ENCODE measurements at regions not wholly inside any gene's neighbourhood (a gene's known extent, or its start where the extent isn't known, plus 50 kb on each side); places are given as distances from the start of the nearest gene placed in this dataset.

DNA sequence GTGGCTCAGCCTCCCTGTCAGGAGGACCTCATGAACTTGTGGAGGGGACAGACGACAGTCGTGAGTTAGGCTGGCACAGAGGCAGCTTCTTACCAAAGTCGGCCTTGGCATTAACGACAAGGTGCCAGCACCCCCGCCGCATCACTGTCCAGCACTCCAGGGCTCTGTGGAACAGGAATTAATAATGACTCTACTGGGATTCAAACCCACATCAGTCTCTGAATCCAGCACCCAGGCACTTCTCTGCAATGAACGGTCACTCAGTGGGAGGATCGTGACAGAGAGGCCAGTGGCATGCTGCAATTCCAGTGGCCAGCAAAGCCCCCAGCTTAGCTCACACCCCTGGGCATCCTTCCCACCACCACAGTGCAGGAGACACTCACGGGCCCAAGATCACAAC, 263.3 kb upstream of the ADAMTS16 start:
- Histone ChIP-seq H3K4me3 (no peak overlapping the region), H3K27ac (no peak overlapping the region), H3K4me2 (no peak overlapping the region), H3K4me1 (no peaks in the 10 kb centered on the region), H3K9me3 (no peaks in the 10 kb centered on the region)
- ATAC-seq, result no peak
- WGBS (ENCODE audit: missing lambda C conversion rate), result 52% methylated on average over 5 of the region's 9 CpGs
- no peak for DNase-seq (ENCODE audit: low read depth in 1 of 2, low spot score in 1 of 2)
- POLR2A ChIA-PET, result no interaction called here
- CTCF ChIA-PET, result interaction anchor here (1.1 to 10.3 kb wide), 5 partner anchors 10 to 543 kb away, joined by 3 to 234 read pairs (median 5); partner anchors contain the start of gene ICE1
- TF ChIP-seq RAD21 (conservative IDR thresholded peaks at IDR 0.05 in 1 of 2, IDR thresholded peaks at IDR 0.05 in 1 of 2) (no peak), NFE2L2 (conservative IDR thresholded peaks at IDR 0.05; ENCODE audit: low read length) (no peak), ZC3H11A (IDR thresholded peaks at IDR 0.05) (no peak)
- FAIRE-seq, result no peak

DNA sequence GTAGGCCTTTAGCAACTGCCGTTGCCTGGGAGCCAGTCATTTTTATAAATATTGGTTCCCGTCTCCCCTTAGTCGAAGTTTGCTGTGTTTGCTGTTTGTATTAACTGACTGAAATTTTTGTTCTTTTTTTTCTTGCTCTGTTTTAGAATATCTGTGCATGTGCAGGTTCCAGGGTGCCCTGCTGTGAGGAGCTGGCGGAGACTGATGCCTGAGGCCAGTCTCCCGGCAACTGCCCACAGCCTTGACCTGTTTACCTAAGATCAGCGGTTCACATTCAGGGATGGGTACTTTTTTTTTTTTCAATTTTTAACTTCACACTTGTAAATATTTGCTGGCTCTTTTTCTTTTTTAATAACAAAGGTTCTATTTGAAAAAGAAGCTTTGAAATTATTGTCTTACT, 262.6 kb upstream of the ADAMTS16 start:
- POLR2A ChIA-PET, result no interaction called here
- ATAC-seq (no peak), DNase-seq (ENCODE audit: low read depth in 1 of 2, low spot score in 1 of 2) (no peak), FAIRE-seq (no peak)
- Histone ChIP-seq H3K4me3 (no peak overlapping the region), H3K4me2 (no peak overlapping the region), H3K27ac (no peak overlapping the region), H3K9me3 (no peaks in the 10 kb centered on the region), H3K4me1 (no peaks in the 10 kb centered on the region)
- CTCF ChIA-PET, result interaction anchor here (1.1 to 10.3 kb wide), 4 partner anchors 11 to 542 kb away, joined by 3 to 234 read pairs (median 28); partner anchors contain the start of gene ICE1
- 43% methylated on average over 6 of the region's 6 CpGs for WGBS (ENCODE audit: missing lambda C conversion rate)
- TF ChIP-seq CBX8 (IDR thresholded peaks at IDR 0.05) (no peak), RFX5 (IDR thresholded peaks at IDR 0.05) (no peak), RAD21 (conservative IDR thresholded peaks at IDR 0.05 in 1 of 2, IDR thresholded peaks at IDR 0.05 in 1 of 2) (no peak), PHF8 (IDR thresholded peaks at IDR 0.05; ENCODE audit: borderline replicate concordance, low read depth) (no peak), CHD4 (IDR thresholded peaks at IDR 0.05; ENCODE audit: borderline replicate concordance) (no peak), GATA3 (IDR thresholded peaks at IDR 0.05; ENCODE audit: borderline replicate concordance) (no peak), CHD2 (IDR thresholded peaks at IDR 0.05; ENCODE audit: low read length, partially characterized antibody) (no peak), CEBPB (IDR thresholded peaks at IDR 0.05) (no peak), ZSCAN20 (CRISPR knock-in tag; IDR thresholded peaks at IDR 0.05) (no peak), KDM5A (IDR thresholded peaks at IDR 0.05) (no peak), HOXA7 (CRISPR knock-in tag; IDR thresholded peaks at IDR 0.05) (no peak), SREBF2 (IDR thresholded peaks at IDR 0.05) (no peak), ESRRA (IDR thresholded peaks at IDR 0.05; ENCODE audit: borderline replicate concordance, low read length) (no peak), CBX2 (IDR thresholded peaks at IDR 0.05; ENCODE audit: borderline replicate concordance, low read depth) (no peak), EHF (CRISPR knock-in tag; IDR thresholded peaks at IDR 0.05) (no peak), POLR2AphosphoS2 (conservative IDR thresholded peaks at IDR 0.05; ENCODE audit: low read length) (no peak)
- TF ChIP-seq, protein P1, sequence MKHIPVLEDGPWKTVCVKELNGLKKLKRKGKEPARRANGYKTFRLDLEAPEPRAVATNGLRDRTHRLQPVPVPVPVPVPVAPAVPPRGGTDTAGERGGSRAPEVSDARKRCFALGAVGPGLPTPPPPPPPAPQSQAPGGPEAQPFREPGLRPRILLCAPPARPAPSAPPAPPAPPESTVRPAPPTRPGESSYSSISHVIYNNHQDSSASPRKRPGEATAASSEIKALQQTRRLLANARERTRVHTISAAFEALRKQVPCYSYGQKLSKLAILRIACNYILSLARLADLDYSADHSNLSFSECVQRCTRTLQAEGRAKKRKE (CRISPR knock-in tag; IDR thresholded peaks at IDR 0.05; ENCODE audit: low read depth), result no peak
- TF ChIP-seq, protein P2, sequence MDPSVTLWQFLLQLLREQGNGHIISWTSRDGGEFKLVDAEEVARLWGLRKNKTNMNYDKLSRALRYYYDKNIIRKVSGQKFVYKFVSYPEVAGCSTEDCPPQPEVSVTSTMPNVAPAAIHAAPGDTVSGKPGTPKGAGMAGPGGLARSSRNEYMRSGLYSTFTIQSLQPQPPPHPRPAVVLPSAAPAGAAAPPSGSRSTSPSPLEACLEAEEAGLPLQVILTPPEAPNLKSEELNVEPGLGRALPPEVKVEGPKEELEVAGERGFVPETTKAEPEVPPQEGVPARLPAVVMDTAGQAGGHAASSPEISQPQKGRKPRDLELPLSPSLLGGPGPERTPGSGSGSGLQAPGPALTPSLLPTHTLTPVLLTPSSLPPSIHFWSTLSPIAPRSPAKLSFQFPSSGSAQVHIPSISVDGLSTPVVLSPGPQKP (IDR thresholded peaks at IDR 0.05; ENCODE audit: low read depth, low read length), result no peak
- TF ChIP-seq, protein P3, sequence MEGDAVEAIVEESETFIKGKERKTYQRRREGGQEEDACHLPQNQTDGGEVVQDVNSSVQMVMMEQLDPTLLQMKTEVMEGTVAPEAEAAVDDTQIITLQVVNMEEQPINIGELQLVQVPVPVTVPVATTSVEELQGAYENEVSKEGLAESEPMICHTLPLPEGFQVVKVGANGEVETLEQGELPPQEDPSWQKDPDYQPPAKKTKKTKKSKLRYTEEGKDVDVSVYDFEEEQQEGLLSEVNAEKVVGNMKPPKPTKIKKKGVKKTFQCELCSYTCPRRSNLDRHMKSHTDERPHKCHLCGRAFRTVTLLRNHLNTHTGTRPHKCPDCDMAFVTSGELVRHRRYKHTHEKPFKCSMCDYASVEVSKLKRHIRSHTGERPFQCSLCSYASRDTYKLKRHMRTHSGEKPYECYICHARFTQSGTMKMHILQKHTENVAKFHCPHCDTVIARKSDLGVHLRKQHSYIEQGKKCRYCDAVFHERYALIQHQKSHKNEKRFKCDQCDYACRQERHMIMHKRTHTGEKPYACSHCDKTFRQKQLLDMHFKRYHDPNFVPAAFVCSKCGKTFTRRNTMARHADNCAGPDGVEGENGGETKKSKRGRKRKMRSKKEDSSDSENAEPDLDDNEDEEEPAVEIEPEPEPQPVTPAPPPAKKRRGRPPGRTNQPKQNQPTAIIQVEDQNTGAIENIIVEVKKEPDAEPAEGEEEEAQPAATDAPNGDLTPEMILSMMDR (IDR thresholded peaks at IDR 0.05), result no peak
- TF ChIP-seq, protein P4, sequence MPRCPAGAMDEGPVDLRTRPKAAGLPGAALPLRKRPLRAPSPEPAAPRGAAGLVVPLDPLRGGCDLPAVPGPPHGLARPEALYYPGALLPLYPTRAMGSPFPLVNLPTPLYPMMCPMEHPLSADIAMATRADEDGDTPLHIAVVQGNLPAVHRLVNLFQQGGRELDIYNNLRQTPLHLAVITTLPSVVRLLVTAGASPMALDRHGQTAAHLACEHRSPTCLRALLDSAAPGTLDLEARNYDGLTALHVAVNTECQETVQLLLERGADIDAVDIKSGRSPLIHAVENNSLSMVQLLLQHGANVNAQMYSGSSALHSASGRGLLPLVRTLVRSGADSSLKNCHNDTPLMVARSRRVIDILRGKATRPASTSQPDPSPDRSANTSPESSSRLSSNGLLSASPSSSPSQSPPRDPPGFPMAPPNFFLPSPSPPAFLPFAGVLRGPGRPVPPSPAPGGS (IDR thresholded peaks at IDR 0.05), result no peak
